MM.1S (cell line): ENCODE measurements at regions not wholly inside any gene's neighbourhood (a gene's known extent, or its start where the extent isn't known, plus 50 kb on each side); places are given as distances from the start of the nearest gene placed in this dataset.

ENCODE experiments used
- EZH2 ChIP-seq: fragments of 300-600 bp; sonication (generic); optimal IDR thresholded peaks from 2 replicates; pipeline ENCODE3; 2017; ENCODE audit warnings: low read depth, mild to moderate bottlenecking, antibody characterized with exemption, low read length, mixed read lengths
- EZH2phosphoT487 ChIP-seq: fragments of 300-600 bp; sonication (generic); IDR thresholded peaks from 2 replicates; pipeline ENCODE4 v1.6.1; 2018; ENCODE audit warnings: antibody characterized with exemption, low read length
- TF ChIP-seq, protein P1 (sequence below): fragments of 300-600 bp; sonication (generic); IDR thresholded peaks from 2 replicates; pipeline ENCODE4 v1.5.1; 2016; ENCODE audit warnings: antibody characterized with exemption, low read length, mixed read lengths

- TF ChIP-seq EZH2phosphoT487: no peak
- TF ChIP-seq, protein P1, sequence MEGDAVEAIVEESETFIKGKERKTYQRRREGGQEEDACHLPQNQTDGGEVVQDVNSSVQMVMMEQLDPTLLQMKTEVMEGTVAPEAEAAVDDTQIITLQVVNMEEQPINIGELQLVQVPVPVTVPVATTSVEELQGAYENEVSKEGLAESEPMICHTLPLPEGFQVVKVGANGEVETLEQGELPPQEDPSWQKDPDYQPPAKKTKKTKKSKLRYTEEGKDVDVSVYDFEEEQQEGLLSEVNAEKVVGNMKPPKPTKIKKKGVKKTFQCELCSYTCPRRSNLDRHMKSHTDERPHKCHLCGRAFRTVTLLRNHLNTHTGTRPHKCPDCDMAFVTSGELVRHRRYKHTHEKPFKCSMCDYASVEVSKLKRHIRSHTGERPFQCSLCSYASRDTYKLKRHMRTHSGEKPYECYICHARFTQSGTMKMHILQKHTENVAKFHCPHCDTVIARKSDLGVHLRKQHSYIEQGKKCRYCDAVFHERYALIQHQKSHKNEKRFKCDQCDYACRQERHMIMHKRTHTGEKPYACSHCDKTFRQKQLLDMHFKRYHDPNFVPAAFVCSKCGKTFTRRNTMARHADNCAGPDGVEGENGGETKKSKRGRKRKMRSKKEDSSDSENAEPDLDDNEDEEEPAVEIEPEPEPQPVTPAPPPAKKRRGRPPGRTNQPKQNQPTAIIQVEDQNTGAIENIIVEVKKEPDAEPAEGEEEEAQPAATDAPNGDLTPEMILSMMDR: no peak
- TF ChIP-seq EZH2: no peak
These were observed 74.3 kb upstream of the NDN start for GRCh38 chr15:23761386-23761785.
